ENCODE measurements at regions not wholly inside any gene's neighbourhood (a gene's known extent, or its start where the extent isn't known, plus 50 kb on each side); places are given as distances from the start of the nearest gene placed in this dataset.

DNA sequence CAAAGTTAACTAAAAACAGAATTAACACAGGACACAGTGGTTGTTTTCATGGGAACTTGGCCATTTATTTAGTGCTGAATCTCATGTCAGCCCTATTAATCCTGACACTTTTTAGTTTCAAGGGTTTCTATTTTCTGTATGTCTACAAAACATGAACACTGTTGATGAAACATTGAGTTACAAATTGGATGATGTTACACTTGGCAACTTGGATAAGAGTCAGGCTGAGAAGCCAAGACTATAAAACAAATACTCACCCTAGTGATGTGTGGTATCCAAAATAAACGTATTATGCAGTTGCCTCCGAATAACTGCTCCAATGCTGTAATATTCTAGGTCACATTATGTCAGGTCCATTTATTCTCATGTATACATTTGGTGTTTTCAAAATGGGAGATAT lies 349.6 kb downstream of the ZIC1 start:
- DNase-seq: no peak

DNA sequence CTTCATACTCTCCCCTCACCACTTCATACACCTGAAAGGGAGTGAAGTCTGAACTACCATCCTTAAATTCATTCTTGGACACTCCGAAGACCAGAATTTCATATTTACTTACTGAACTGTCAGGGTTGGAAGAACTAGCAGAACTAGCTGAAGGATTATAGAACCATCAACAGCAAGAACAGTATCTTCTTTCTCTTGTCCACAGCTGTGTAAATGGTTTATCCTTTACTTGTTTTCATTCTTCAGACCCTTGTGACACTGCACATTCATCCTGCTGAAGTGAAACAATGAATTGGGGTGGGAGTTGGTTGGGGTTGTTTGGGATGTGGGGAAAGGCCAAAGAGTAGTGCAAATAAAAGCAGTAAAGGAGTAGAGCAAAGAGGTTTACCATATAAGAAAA lies 350.9 kb downstream of the ZIC1 start:
- no peak for DNase-seq

- no peak for DNase-seq
Measured at GRCh38 chr3:147760941-147761340, 351.8 kb downstream of the ZIC1 start.

- no peak for DNase-seq
Measured at GRCh38 chr3:147773116-147773630, 364.0 kb downstream of the ZIC1 start.

- DNase-seq: no peak
Measured at GRCh38 chr3:147775411-147775810, 366.2 kb downstream of the ZIC1 start.

GRCh38 chr3:147775816-147776530 lies 366.8 kb downstream of the ZIC1 start:
- DNase-seq: no peak

DNA sequence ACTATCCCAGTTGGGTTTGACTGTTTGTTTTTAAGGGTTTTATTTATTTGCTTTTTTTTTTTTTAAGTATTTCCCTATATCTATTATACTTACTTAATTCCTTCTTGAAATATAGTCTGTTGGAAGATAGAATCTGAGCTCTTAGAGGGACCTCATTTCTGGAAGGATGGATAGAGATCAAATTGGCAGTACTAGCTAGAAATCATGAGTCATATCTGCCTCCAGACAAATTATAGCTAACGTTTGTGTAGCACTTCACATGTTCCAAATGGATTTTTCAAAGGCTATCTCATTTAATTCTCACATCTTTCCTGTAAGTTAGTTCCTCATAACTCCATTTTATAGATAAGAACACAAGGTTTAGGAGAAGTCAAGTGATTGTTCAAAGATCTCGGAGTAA lies 384.7 kb downstream of the ZIC1 start:
- DNase-seq: no peak

- DNase-seq: no peak
Measured at GRCh38 chr3:147794596-147794995, 385.4 kb downstream of the ZIC1 start.

- no peak for DNase-seq
Measured at GRCh38 chr3:147795418-147795817, 386.3 kb downstream of the ZIC1 start.

GRCh38 chr3:147797095-147797494 lies 387.9 kb downstream of the ZIC1 start:
- no peak for DNase-seq

GRCh38 chr3:147799601-147800000 lies 390.4 kb downstream of the ZIC1 start:
- DNase-seq: no peak

- no peak for DNase-seq
Measured at GRCh38 chr3:147807776-147808175, 398.6 kb downstream of the ZIC1 start.

DNA sequence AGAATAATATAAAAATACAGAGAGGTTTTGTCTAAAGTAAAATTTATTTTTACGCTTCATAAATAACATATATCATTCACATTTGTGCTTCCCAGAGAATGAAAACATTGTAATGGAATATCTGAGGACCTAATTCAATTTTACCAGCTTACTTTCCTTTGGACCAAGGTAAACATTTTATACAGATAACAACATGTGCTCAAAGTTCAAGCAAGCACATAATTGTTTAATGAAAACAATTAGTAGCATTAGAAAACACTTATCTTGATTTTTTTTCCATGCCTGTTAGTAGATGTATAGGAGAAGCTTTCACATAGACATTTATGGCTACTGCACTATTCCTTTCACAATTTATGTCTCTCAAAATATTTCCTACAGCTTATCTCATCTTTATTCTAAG lies 400.0 kb downstream of the ZIC1 start:
- DNase-seq: no peak

DNA sequence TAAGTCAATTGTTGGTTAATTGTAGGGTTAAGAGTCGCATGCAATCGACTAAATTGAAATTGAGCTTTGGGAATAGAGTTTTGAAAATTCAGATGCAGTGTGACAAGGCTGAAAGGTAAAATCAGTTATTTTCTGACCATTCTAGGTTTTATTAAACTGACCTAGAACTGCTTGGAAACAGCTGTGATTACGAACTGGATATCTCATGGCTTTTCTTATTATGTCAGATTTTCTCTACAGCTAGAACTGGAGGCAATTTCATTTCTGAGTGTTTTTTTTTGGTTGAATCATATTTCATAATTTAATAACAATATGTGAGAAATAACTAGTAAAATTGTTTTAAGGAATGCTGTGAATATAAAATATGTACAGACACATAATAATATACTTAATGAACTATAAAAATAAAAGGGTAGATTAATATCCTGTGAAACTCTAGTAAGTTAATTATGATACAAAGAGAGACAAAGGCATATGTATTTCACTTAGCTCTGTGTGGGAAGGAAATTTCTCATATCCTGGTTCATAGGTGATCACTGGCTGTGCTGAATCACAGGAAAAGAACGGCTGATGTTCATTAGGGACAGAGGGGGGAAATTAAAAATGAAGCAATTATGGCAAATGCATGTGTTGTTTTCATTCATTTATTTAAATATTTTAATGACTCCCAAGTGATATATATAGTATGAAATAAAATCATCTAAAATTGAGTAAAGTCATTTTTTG lies 403.2 kb downstream of the ZIC1 start:
- DNase-seq: no peak

GRCh38 chr3:147813256-147813655 lies 404.1 kb downstream of the ZIC1 start:
- DNase-seq: no peak

DNA sequence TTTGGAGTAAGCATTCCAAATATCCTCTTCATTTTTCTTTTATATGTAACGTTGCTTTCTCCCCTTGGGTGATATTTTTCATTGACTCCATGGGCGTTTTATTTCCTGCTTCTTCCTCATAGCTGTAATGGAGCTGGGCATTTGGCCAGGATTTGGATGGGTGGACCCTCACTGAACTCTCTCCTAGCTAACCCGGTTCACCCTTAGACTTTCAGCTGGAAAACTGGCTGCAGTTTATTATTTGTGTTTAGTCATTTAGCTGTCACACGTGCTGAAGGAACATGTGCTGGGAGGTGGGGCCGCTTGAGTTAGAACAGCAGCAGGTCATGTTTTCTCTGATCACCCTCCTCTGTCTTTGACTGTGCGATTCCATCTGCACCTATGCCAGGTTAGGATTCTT lies 407.6 kb downstream of the ZIC1 start:
- no peak for DNase-seq

DNA sequence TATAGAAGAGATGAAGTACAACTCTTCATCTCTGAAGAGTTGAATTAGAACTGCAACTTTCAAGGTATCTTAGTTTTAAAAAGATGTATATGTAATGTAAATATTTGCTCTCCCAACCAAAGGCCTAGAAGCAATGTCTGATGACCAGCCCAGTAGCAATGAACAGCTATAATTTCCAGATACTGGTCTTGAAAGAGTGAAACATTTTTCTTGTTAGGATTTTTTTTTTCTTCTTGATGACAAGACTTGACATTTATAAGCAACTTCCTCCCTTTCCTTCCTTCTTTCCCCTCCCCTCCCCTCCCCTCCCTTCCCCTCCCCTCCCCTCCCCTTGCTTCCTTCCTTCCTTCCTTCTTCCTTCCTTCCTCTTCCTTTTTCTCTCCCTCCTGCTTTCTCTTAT lies 423.4 kb downstream of the ZIC1 start:
- no peak for DNase-seq

- DNase-seq: no peak
Measured at GRCh38 chr3:147836330-147836729, 427.2 kb downstream of the ZIC1 start.

DNA sequence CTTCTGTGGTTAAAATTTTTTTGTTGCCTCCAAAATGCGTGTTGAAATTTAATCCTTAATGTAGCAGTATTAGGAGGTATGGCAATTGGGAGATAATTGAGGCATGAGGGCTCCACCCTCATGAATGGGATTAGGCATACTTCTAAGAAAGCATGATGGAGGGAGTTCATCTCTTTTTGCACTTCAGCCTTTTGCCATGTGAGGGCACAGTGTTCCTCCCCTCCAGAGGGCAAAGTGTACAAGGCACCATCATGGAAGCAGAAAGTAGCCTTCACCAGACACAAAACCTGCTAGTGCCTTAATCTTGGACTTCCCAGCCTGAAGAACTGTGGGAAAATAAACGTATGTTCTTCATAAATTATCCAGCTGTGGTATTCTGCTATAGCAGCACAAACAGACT lies 429.5 kb downstream of the ZIC1 start:
- DNase-seq: no peak

DNA sequence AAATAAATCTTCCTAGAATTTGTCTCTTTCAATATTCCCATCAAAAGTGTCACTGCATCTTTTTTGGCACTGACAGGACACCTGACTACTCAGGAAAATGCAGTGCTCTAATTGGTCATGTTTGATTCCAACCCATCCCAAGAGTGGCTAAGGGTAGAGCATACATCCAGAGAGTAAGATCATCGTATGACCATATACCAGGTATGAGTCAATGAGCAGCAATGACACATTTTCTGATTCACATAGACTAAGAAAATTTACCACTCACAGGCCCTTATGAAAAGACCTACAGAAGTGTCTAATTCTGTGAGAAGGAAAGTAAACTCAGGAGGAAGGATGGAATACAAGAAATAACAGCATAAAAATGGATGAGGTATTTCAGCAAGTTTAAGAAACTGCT lies 434.2 kb downstream of the ZIC1 start:
- DNase-seq: no peak

DNA sequence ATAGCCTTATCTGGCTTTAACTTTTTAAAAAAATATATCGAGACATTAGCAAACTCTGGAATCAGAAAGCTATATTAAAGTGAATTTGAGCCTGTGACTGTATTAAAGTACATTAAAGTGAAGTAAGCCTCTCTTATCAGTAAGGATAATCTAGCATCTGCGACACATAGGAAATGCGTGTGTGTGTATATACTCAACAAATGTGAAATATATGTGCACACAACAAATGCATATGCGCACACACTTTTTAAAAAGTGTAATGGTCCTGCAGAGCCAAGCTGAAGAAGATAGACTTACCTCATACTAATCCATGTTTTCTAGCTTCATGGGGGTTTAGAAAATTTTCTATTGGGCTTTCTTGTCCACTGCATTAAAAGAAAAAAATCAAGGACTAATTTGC lies 437.1 kb downstream of the ZIC1 start:
- DNase-seq: no peak

DNA sequence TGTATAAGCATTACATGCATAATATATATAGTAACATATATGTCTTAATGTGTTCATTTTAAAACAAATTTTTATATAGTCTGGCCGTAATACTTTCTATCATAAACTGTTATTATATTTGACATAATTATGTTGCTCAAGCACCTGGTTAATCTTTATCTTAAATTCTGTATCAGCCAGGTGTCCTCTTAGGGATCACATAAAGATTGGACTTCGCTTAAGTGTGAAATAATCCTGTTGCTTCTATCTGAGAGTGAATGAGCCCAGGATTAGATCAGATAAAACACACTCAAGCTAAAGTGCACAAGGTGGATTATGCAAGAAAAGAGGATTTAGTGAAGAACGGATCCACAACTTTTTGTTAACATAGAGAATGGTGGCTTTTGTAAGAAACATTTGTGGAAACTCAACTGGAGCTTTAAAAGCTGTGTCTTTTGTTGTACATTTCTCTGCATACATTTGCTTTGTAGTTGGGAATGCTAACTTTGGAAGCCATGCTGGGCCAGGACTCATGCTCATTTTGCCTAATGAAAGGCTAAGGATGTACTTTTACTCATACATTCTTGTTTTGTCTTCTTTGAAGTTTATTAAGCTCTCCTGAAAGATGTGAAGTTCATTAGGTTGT lies 437.8 kb downstream of the ZIC1 start:
- DNase-seq: no peak

DNA sequence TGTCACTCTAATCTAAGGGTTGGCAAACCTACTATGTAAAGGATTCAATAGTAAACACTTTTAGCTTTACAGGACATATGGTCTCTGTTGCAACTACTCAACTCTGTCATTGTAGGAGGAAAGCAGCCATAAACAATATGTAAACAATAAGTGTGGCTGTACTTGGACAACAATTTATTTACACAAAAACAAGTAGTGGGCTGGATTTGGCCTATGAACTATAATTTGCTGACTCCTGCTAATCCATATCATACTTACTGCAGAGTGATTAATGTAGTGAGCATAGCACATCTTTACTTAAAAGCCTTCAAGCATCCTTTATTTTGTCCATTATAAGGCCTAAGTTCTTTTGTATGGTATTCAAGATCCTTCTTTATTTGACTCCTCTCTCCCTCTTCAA lies 441.9 kb downstream of the ZIC1 start:
- no peak for DNase-seq

DNA sequence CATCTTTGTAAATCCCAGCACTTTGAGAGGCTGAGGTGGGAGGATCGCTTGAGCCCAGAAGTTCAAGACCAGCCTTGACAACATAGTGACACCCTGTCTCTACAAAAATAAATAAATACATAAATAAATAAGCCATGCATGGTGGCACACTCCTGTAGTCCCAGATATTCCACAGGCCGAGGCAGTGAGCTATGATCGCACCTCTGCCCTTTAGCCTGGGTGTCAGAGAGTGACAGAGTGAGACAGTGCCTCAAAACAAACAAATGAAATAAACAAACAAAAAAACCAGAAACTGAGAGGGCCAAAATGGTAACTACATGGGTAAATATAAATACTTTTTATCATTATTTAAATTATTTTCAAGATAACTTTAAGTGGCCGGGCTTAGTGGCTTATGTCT lies 445.4 kb downstream of the ZIC1 start:
- DNase-seq: no peak

Data from inflammatory macrophage (primary cell).